ENCODE measurements at regions not wholly inside any gene's neighbourhood (a gene's known extent, or its start where the extent isn't known, plus 50 kb on each side); places are given as distances from the start of the nearest gene placed in this dataset.
"Not testable (repeated sequence)": the region's sequence is repeated elsewhere in the genome, so short reads cannot be mapped to it uniquely, and the experiment has no call there.

DNA sequence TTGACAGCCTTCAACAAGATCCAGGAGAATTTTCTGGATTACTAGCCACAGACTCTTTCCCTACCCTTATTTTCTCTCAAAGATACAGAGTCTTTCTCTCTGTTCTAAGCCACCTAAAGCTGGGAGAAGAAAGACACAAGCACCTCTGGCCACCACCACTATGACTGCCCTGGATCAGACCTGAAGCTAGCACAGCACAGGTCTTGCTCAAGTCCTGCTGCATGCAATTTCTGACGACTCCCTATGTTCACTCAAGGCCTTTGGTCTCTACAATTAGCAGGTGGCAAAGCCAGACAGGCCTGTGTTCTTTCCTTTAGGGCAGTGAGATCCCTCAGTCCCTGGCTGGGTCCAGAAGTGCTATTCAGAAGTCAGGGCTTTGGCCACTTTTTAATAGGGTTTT is 1614.5 kb downstream of the SPATA31A7 start:
- Histone ChIP-seq H3K4me3 (ENCODE audit: low read length in 3 of 3) (peak overlapping the region in 1 of 3 donors; percentile 16), H3K27me3 (ENCODE audit: control insufficient read depth, insufficient read depth, low read length) (peaks cover 16% of the 10 kb centered on the region)
- H3K4me1 ChIP-seq (ENCODE audit: control insufficient read depth in 2 of 3, insufficient read depth in 2 of 3, low read depth in 1 of 3, low read length in 3 of 3); intact Hi-C loops (cut with DNase I); H3K36me3 ChIP-seq (ENCODE audit: control insufficient read depth in 2 of 3, insufficient read depth in 3 of 3, low read length in 3 of 3); H3K9me3 ChIP-seq (ENCODE audit: control insufficient read depth in 2 of 3, insufficient read depth in 1 of 3, low read length in 3 of 3); H3K27ac ChIP-seq (ENCODE audit: low read depth in 2 of 2, low read length in 2 of 2); FAIRE-seq; H3K9ac ChIP-seq (ENCODE audit: low read length in 3 of 3): not testable (repeated sequence)
- DNase-seq = peak in 2 of 5 donors; percentile 26 to 66

DNA sequence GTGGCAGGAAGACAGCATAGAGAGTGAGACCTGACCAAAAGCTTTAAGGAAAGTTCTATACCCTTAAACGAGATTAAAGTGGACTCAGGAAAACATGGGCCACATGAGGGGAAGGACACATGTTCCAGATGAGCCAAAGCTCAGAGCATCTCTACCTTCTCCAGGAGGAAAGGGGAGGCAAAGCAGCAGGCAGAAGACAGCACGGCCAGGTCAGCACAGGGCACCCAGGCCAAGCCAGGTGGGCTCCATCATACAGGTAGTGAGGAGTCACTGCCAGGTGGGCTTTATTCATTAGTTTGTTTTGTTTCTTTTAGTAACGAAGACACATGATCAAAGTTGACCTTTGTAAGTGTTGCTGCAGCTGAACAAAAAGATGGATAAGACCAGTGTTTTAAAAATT is 1617.6 kb downstream of the SPATA31A7 start:
- H3K9ac ChIP-seq (ENCODE audit: low read length in 3 of 3); H3K27ac ChIP-seq (ENCODE audit: low read depth in 2 of 2, low read length in 2 of 2); H3K27me3 ChIP-seq (ENCODE audit: control insufficient read depth, insufficient read depth, low read length); intact Hi-C loops (cut with DNase I); H3K4me3 ChIP-seq (ENCODE audit: low read length in 3 of 3); H3K9me3 ChIP-seq (ENCODE audit: control insufficient read depth in 2 of 3, insufficient read depth in 1 of 3, low read length in 3 of 3); H3K36me3 ChIP-seq (ENCODE audit: control insufficient read depth in 2 of 3, insufficient read depth in 3 of 3, low read length in 3 of 3); H3K4me1 ChIP-seq (ENCODE audit: control insufficient read depth in 2 of 3, insufficient read depth in 2 of 3, low read depth in 1 of 3, low read length in 3 of 3); FAIRE-seq: not testable (repeated sequence)
- peak in 1 of 5 donors; percentile 85 for DNase-seq

DNA sequence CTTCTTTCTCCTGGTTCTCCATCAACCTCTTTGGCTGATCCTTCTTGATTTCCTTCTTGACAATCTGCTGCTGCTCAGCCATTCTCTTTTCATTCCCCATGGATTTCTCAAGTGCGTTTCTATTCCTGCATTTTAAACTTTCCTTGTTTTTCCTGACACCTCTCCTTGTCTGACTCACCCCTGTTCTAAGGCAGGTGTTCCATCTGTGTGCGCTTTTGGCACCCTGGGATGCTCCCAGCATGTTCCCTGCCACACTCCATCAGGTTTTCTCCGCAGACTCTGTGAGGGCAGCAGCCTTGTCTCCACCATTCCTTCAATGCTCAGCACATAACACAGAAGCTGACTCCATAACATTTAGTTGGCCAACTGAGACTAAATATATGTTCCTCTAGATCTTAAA is 1618.2 kb downstream of the SPATA31A7 start:
- H3K9ac ChIP-seq (ENCODE audit: low read length in 3 of 3); intact Hi-C loops (cut with DNase I); H3K27me3 ChIP-seq (ENCODE audit: control insufficient read depth, insufficient read depth, low read length); H3K27ac ChIP-seq (ENCODE audit: low read depth in 2 of 2, low read length in 2 of 2); H3K4me1 ChIP-seq (ENCODE audit: control insufficient read depth in 2 of 3, insufficient read depth in 2 of 3, low read depth in 1 of 3, low read length in 3 of 3); FAIRE-seq; H3K4me3 ChIP-seq (ENCODE audit: low read length in 3 of 3); H3K9me3 ChIP-seq (ENCODE audit: control insufficient read depth in 2 of 3, insufficient read depth in 1 of 3, low read length in 3 of 3); H3K36me3 ChIP-seq (ENCODE audit: control insufficient read depth in 2 of 3, insufficient read depth in 3 of 3, low read length in 3 of 3): not testable (repeated sequence)
- DNase-seq = peak in 2 of 5 donors; percentile 9 to 52

DNA sequence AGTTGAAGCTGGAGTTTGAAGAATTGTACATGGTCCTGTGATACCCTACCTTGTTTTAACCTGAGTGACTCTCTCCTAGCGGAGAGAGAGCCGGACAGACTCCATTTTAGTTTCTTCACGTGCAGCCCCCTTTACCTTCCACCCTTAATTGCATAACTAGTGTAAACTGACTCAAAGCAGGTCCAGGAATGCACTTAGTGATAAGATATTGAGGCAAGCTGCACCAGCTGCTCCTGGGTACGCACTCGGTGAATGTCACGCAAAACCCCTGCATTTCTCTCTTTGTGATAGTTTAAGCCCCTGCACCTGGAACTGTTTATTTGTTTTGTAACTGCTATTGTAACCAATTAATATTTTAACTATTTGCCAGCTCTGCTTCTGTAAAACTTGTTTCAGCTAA is 1620.5 kb downstream of the SPATA31A7 start:
- DNase-seq; intact Hi-C loops (cut with DNase I); H3K9me3 ChIP-seq (ENCODE audit: control insufficient read depth in 2 of 3, insufficient read depth in 1 of 3, low read length in 3 of 3); H3K4me3 ChIP-seq (ENCODE audit: low read length in 3 of 3); H3K36me3 ChIP-seq (ENCODE audit: control insufficient read depth in 2 of 3, insufficient read depth in 3 of 3, low read length in 3 of 3); H3K4me1 ChIP-seq (ENCODE audit: control insufficient read depth in 2 of 3, insufficient read depth in 2 of 3, low read depth in 1 of 3, low read length in 3 of 3); H3K27ac ChIP-seq (ENCODE audit: low read depth in 2 of 2, low read length in 2 of 2); H3K27me3 ChIP-seq (ENCODE audit: control insufficient read depth, insufficient read depth, low read length); H3K9ac ChIP-seq (ENCODE audit: low read length in 3 of 3); FAIRE-seq: not testable (repeated sequence)

DNA sequence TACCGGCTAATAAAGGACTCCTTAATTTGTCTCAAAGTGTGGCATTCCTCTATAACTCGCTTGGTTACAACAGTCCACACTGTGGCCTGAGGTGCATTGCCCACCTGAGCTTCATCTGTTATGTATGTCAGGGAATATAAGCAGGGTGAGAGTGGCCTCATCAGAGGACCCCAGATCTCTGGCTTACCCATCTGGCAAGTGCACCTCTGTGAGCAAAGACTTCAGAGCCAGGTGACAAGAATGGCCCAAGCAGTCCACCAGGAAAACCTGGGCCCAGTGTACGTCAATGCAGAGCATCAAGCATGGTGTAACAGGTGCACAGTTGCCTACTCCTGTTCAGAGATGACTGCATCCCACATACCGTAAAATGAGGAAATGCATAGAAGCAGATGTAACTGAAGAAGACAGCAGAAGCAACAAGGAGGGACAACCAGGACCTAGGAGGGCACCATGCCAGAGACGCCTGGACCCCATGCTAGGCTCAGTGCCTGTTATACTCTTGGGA is 1621.0 kb downstream of the SPATA31A7 start:
- H3K27me3 ChIP-seq (ENCODE audit: control insufficient read depth, insufficient read depth, low read length); H3K36me3 ChIP-seq (ENCODE audit: control insufficient read depth in 2 of 3, insufficient read depth in 3 of 3, low read length in 3 of 3); H3K4me1 ChIP-seq (ENCODE audit: control insufficient read depth in 2 of 3, insufficient read depth in 2 of 3, low read depth in 1 of 3, low read length in 3 of 3); FAIRE-seq; intact Hi-C loops (cut with DNase I); H3K9me3 ChIP-seq (ENCODE audit: control insufficient read depth in 2 of 3, insufficient read depth in 1 of 3, low read length in 3 of 3); H3K9ac ChIP-seq (ENCODE audit: low read length in 3 of 3); H3K4me3 ChIP-seq (ENCODE audit: low read length in 3 of 3); H3K27ac ChIP-seq (ENCODE audit: low read depth in 2 of 2, low read length in 2 of 2): not testable (repeated sequence)
- peak in 1 of 5 donors; percentile 46 for DNase-seq

DNA sequence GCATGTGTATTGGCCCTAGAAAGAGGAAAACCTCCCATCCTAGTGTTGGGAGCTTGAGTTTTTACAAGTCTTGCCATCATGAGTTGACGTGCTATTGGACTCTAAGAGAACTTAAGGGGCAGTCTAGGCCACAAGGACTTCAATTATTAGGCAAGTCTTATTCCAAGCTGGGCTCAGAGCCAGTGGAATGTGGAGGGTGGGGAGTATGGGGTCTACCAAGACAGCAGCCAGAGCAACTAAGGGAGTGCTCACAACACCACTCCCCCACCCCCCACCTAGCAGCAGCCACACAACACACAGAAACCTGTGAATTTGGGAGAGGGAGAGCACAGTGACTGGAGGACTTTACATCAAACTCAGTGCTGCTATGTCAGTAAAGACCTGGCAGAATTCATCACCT is 1625.6 kb downstream of the SPATA31A7 start:
- peak; percentile 6 to 48 (median 33) for DNase-seq
- H3K4me3 ChIP-seq (ENCODE audit: low read length in 3 of 3); H3K36me3 ChIP-seq (ENCODE audit: control insufficient read depth in 2 of 3, insufficient read depth in 3 of 3, low read length in 3 of 3); H3K9me3 ChIP-seq (ENCODE audit: control insufficient read depth in 2 of 3, insufficient read depth in 1 of 3, low read length in 3 of 3); H3K9ac ChIP-seq (ENCODE audit: low read length in 3 of 3); H3K27ac ChIP-seq (ENCODE audit: low read depth in 2 of 2, low read length in 2 of 2); FAIRE-seq; H3K4me1 ChIP-seq (ENCODE audit: control insufficient read depth in 2 of 3, insufficient read depth in 2 of 3, low read depth in 1 of 3, low read length in 3 of 3); H3K27me3 ChIP-seq (ENCODE audit: control insufficient read depth, insufficient read depth, low read length); intact Hi-C loops (cut with DNase I): not testable (repeated sequence)

DNA sequence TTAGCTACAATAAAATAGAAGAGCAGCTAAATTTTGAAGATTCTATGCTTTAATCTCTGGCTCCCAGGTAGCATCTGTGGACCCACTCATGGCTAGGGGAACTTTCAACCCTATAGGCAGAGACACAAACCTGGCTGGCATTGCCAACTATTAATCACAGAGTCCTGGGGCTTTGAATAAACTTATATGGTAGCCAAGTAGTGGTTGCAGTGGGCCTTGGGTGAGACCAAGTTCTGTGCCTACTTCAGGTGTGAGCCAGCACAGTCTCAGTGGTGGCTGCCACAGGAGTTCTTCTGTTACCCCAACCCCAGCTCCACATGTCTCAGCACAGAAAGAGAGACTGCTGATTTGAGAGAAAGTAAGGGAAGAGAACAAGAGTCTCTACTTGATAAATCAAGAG is 1626.5 kb downstream of the SPATA31A7 start:
- intact Hi-C loops (cut with DNase I) = not testable (repeated sequence)

DNA sequence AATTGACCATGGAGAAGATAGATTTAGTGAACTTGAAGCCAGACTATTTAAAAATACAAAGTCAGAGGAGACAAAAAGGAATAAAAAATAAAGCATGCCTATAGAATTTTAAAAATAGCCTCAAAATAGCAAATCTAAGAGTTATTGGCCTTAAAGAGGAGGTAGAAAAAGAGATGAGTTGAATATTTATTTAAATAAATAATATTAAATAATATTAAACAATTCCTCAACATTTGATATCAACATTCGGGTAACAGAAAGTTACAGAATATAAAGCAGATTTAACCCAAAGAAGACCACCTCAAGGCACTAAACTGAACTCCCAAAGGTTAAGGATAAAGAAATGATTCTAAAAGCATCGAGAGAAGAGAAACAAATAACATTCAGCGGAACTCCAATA is 1627.4 kb downstream of the SPATA31A7 start:
- H3K9ac ChIP-seq (ENCODE audit: low read length in 3 of 3); H3K27me3 ChIP-seq (ENCODE audit: control insufficient read depth, insufficient read depth, low read length); FAIRE-seq; DNase-seq; H3K36me3 ChIP-seq (ENCODE audit: control insufficient read depth in 2 of 3, insufficient read depth in 3 of 3, low read length in 3 of 3); H3K9me3 ChIP-seq (ENCODE audit: control insufficient read depth in 2 of 3, insufficient read depth in 1 of 3, low read length in 3 of 3); intact Hi-C loops (cut with DNase I); H3K4me3 ChIP-seq (ENCODE audit: low read length in 3 of 3); H3K4me1 ChIP-seq (ENCODE audit: control insufficient read depth in 2 of 3, insufficient read depth in 2 of 3, low read depth in 1 of 3, low read length in 3 of 3); H3K27ac ChIP-seq (ENCODE audit: low read depth in 2 of 2, low read length in 2 of 2): not testable (repeated sequence)

More for the DNA sequence above, 1626.5 kb downstream of the SPATA31A7 start:
- H3K4me3 ChIP-seq (ENCODE audit: low read length in 3 of 3); H3K4me1 ChIP-seq (ENCODE audit: control insufficient read depth in 2 of 3, insufficient read depth in 2 of 3, low read depth in 1 of 3, low read length in 3 of 3); H3K27ac ChIP-seq (ENCODE audit: low read depth in 2 of 2, low read length in 2 of 2); H3K27me3 ChIP-seq (ENCODE audit: control insufficient read depth, insufficient read depth, low read length); H3K36me3 ChIP-seq (ENCODE audit: control insufficient read depth in 2 of 3, insufficient read depth in 3 of 3, low read length in 3 of 3); H3K9ac ChIP-seq (ENCODE audit: low read length in 3 of 3); FAIRE-seq; H3K9me3 ChIP-seq (ENCODE audit: control insufficient read depth in 2 of 3, insufficient read depth in 1 of 3, low read length in 3 of 3): not testable (repeated sequence)
- DNase-seq = peak in 3 of 5 donors; percentile 8 to 59 (median 16)

DNA sequence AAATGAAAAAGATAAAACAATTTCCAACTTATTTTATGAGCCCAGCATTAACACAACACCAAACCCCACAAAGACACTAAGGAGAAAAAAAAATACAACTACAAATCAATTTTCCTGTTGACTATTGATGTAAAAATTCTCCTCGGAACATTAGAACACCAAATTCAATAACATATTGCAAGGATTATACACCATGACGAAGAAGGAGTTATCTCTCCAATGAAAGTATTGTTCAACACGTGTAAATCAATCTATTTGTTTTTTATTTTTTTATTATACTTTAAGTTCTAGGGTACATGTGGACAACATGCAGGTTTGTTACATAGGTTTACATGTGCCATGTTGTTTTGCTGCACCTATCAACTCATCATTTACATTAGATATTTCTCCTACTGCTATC is 1632.3 kb downstream of the SPATA31A7 start:
- H3K4me3 ChIP-seq (ENCODE audit: low read length in 3 of 3); H3K4me1 ChIP-seq (ENCODE audit: control insufficient read depth in 2 of 3, insufficient read depth in 2 of 3, low read depth in 1 of 3, low read length in 3 of 3); H3K9ac ChIP-seq (ENCODE audit: low read length in 3 of 3); intact Hi-C loops (cut with DNase I); DNase-seq; FAIRE-seq; H3K27ac ChIP-seq (ENCODE audit: low read depth in 2 of 2, low read length in 2 of 2); H3K27me3 ChIP-seq (ENCODE audit: control insufficient read depth, insufficient read depth, low read length); H3K36me3 ChIP-seq (ENCODE audit: control insufficient read depth in 2 of 3, insufficient read depth in 3 of 3, low read length in 3 of 3); H3K9me3 ChIP-seq (ENCODE audit: control insufficient read depth in 2 of 3, insufficient read depth in 1 of 3, low read length in 3 of 3): not testable (repeated sequence)
